Cardiac fibroblast (primary cell): ENCODE measurements at regions not wholly inside any gene's neighbourhood (a gene's known extent, or its start where the extent isn't known, plus 50 kb on each side); places are given as distances from the start of the nearest gene placed in this dataset.
A peak's percentile ranks its signal among the peaks of the same experiment; 100 is the strongest.

Experiments
- DNase-seq, 2 donors: peaks; one replicate each; pipeline versions ENCODE4 v3.0.0 to v3.0.0-alpha.2; 2010; ENCODE audit warnings: low read depth in 2 of 2
- H3K4me3 ChIP-seq, 2 donors: replicated peaks in 1 of 2; 1 replicate in 1 of 2; 2 replicates in 1 of 2; pipeline ENCODE4 v1.5.1; 2011; ENCODE audit warnings: low read depth in 2 of 2, low read length in 2 of 2, mild to moderate bottlenecking in 2 of 2, moderate library complexity in 1 of 2
- TF ChIP-seq, protein P1 (sequence below): IDR thresholded peaks from one replicate; pipeline ENCODE4 v1.5.1; 2011; ENCODE audit warnings: low read depth, mild to moderate bottlenecking, low read length, inconsistent platforms

- TF ChIP-seq, protein P1, sequence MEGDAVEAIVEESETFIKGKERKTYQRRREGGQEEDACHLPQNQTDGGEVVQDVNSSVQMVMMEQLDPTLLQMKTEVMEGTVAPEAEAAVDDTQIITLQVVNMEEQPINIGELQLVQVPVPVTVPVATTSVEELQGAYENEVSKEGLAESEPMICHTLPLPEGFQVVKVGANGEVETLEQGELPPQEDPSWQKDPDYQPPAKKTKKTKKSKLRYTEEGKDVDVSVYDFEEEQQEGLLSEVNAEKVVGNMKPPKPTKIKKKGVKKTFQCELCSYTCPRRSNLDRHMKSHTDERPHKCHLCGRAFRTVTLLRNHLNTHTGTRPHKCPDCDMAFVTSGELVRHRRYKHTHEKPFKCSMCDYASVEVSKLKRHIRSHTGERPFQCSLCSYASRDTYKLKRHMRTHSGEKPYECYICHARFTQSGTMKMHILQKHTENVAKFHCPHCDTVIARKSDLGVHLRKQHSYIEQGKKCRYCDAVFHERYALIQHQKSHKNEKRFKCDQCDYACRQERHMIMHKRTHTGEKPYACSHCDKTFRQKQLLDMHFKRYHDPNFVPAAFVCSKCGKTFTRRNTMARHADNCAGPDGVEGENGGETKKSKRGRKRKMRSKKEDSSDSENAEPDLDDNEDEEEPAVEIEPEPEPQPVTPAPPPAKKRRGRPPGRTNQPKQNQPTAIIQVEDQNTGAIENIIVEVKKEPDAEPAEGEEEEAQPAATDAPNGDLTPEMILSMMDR, result no peak
- DNase-seq, result no peak
Observed at GRCh38 chr1:242836423-242836822, 311.9 kb upstream of the PLD5 start.

DNA sequence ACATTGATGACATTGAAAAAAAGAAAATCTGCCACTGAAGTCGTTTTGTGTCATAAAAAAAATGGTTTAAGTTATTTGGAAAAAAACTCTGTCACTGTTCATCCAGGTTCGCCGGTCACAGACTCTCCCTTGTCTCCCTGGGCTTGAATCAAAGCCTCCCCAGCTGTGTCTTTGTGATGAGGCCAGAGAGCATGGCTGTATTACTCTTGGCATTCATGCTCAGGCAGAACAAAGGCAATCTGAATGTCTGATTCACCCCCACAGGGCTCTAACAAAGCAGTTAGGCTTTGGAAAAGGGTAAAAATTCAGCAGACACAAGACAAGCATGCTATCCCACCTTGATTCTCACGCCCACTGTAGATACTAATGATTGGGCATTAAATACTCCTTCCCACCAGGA, 304.3 kb upstream of the PLD5 start:
- H3K4me3 ChIP-seq, result no peak overlapping the region
- TF ChIP-seq, protein P1, result no peak
- no peak for DNase-seq

More at GRCh38 chr1:242836423-242836822, 311.9 kb upstream of the PLD5 start:
- H3K4me3 ChIP-seq, result no peak overlapping the region

GRCh38 chr1:242828199-242828598, 303.7 kb upstream of the PLD5 start:
- no peak overlapping the region for H3K4me3 ChIP-seq
- DNase-seq, result no peak
- TF ChIP-seq, protein P1, result no peak

DNA sequence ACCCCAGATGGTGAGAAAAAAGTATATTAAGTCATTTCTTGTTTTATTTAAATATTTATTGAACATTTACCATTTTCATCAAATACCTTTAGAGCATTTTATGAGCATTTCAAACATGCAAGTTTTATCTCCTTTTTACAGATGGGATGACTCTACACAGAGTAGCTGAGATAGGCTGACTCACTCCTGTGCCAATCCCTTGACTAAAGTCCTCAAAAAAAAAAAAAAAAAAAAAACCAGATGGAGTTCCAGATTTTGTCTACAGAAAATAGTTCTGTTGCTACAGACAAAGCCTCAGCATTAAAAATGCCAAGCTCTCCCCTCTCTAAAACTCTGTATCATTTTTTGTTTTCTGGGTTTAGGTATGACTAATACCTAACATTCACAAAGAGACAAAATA, 303.0 kb upstream of the PLD5 start:
- no peak for DNase-seq
- no peak overlapping the region for H3K4me3 ChIP-seq
- TF ChIP-seq, protein P1, result no peak

- no peak for DNase-seq
- TF ChIP-seq, protein P1, result no peak
- H3K4me3 ChIP-seq, result no peak overlapping the region
Observed at GRCh38 chr1:242826701-242827336, 302.3 kb upstream of the PLD5 start.

- DNase-seq, result peak in 1 of 2 donors; percentile 9
- TF ChIP-seq, protein P1, result no peak
- H3K4me3 ChIP-seq, result no peak overlapping the region
Observed at GRCh38 chr1:242824435-242824834, 299.9 kb upstream of the PLD5 start.

DNA sequence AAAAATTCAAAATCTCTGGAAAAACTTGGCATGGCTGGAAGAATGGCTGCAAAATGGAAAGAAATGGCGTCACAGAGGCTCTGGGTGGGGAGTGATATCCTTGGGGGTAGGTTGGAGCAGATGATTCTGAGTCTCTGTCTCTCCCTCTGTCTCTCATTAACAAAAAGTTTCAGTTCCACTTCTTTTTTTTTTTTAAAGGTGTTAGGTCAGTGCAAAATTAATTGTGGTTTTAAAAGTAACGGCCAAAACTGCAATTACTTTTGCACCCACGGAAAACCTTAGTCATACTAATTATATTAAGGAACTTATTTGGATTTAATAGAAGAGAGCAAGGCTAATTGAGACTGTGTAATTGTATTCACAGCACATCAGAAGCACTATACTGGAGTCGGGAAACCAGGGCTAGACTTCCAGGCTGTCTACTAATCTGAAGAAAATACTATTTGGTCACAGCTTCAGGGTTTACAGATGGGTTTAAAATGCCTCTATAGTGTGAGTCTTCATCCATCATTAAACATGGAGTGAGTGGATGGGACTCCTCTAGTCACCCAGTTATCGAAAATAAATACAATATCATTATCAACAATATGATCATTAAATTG, 289.1 kb upstream of the PLD5 start:
- no peak for DNase-seq
- H3K4me3 ChIP-seq, result no peak overlapping the region
- TF ChIP-seq, protein P1, result no peak
